Uterus (tissue), 3 donors: ENCODE measurements at regions not wholly inside any gene's neighbourhood (a gene's known extent, or its start where the extent isn't known, plus 50 kb on each side); places are given as distances from the start of the nearest gene placed in this dataset.

ENCODE experiments used
- DNase-seq, 2 donors: peaks; one replicate each; pipeline ENCODE4 v3.0.0-alpha.2; 2019 to 2020
- H3K27ac ChIP-seq, 2 donors: fragments of 200-600 bp; sonication (generic); 1 replicate in 1 of 2; 2 replicates in 1 of 2; pipeline ENCODE4 v1.5.1; 2016 to 2018
- H3K27me3 ChIP-seq, 2 donors: fragments of 200-600 bp; sonication (generic); one replicate each; pipeline ENCODE4 v1.5.1; 2018 to 2019; ENCODE audit warnings: control low read depth in 1 of 2
- H3K36me3 ChIP-seq, 2 donors: fragments of 200-600 bp; sonication (generic); one replicate each; pipeline ENCODE4 v1.5.1; 2019; ENCODE audit warnings: control low read depth in 1 of 2
- H3K4me1 ChIP-seq, 2 donors: fragments of 200-600 bp; sonication (generic); one replicate each; pipeline ENCODE4 v1.5.1; 2018 to 2019; ENCODE audit warnings: control low read depth in 1 of 2
- H3K4me3 ChIP-seq, 2 donors: fragments of 200-600 bp; sonication (generic); 1 replicate in 1 of 2; 2 replicates in 1 of 2; pipeline ENCODE4 v1.5.1; 2018 to 2019; ENCODE audit warnings: mild to moderate bottlenecking in 1 of 2
- H3K9me3 ChIP-seq, 2 donors: fragments of 200-600 bp; sonication (generic); one replicate each; pipeline ENCODE4 v1.5.1; 2019; ENCODE audit warnings: control low read depth in 1 of 2
- CTCF ChIP-seq, 4 experiments: fragments of 200-600 bp in 2 of 4; fragments of 450-650 bp in 2 of 4; sonication (generic) in 2 of 4; IDR thresholded peaks; one replicate each; pipeline ENCODE4 v1.5.1; 2016 to 2019; ENCODE audit warnings: antibody characterized with exemption in 4 of 4, mild to moderate bottlenecking in 2 of 4, moderate library complexity in 1 of 4
- POLR2A ChIP-seq, 2 donors: fragments of 450-650 bp; IDR thresholded peaks; one replicate each; pipeline ENCODE4 v1.6.1; 2016; ENCODE audit warnings: antibody characterized with exemption in 2 of 2, mild to moderate bottlenecking in 1 of 2, moderate library complexity in 1 of 2
- intact Hi-C: fragments of 100-400 bp; cut with DNase I; formaldehyde crosslinking; loops from one replicate; pipeline ENCODE4 v1.15.1; 2023; ENCODE audit warnings: low total_unique reads
- donor health status: DM: yes; HTN: yes; CAD: no.

- H3K9me3 ChIP-seq = no peaks in the 10 kb centered on the region
- H3K4me3 ChIP-seq = no peak overlapping the region
- no peak for DNase-seq
- H3K27ac ChIP-seq = no peak overlapping the region
- TF ChIP-seq CTCF (IDR thresholded peaks at IDR 0.05) (no peak), POLR2A (IDR thresholded peaks at IDR 0.05) (no peak)
- H3K4me1 ChIP-seq = no peaks in the 10 kb centered on the region
- intact Hi-C loops = no loop called here
- no peaks in the 10 kb centered on the region for H3K27me3 ChIP-seq
- H3K36me3 ChIP-seq = no peaks in the 10 kb centered on the region
Observed at GRCh38 chr2:4272261-4272858, 569.0 kb downstream of the DCDC2C start.

GRCh38 chr2:4278392-4278791, 575.0 kb downstream of the DCDC2C start:
- H3K27me3 ChIP-seq = no peaks in the 10 kb centered on the region
- H3K36me3 ChIP-seq = no peaks in the 10 kb centered on the region
- no peak for TF ChIP-seq POLR2A (IDR thresholded peaks at IDR 0.05)
- intact Hi-C loops = no loop called here
- no peak overlapping the region for H3K4me3 ChIP-seq
- no peaks in the 10 kb centered on the region for H3K9me3 ChIP-seq
- no peaks in the 10 kb centered on the region for H3K4me1 ChIP-seq
- DNase-seq = no peak
- no peak overlapping the region for H3K27ac ChIP-seq

- no peaks in the 10 kb centered on the region for H3K4me1 ChIP-seq
- no peak for TF ChIP-seq CTCF (IDR thresholded peaks at IDR 0.05)
- TF ChIP-seq POLR2A (IDR thresholded peaks at IDR 0.05) = no peak
- DNase-seq = no peak
- no peaks in the 10 kb centered on the region for H3K27me3 ChIP-seq
- H3K9me3 ChIP-seq = no peaks in the 10 kb centered on the region
- no peak overlapping the region for H3K27ac ChIP-seq
- intact Hi-C loops = no loop called here
- no peak overlapping the region for H3K4me3 ChIP-seq
- no peaks in the 10 kb centered on the region for H3K36me3 ChIP-seq
Observed at GRCh38 chr2:4279431-4279830, 576.1 kb downstream of the DCDC2C start.

- no peaks in the 10 kb centered on the region for H3K9me3 ChIP-seq
- H3K4me1 ChIP-seq = no peaks in the 10 kb centered on the region
- intact Hi-C loops = no loop called here
- no peaks in the 10 kb centered on the region for H3K36me3 ChIP-seq
- no peak for DNase-seq
- H3K27me3 ChIP-seq = no peaks in the 10 kb centered on the region
- H3K27ac ChIP-seq = no peak overlapping the region
- no peak for TF ChIP-seq CTCF (IDR thresholded peaks at IDR 0.05)
- TF ChIP-seq POLR2A (IDR thresholded peaks at IDR 0.05) = no peak
- no peak overlapping the region for H3K4me3 ChIP-seq
Observed at GRCh38 chr2:4291430-4291829, 588.1 kb downstream of the DCDC2C start.

GRCh38 chr2:4295680-4296079, 592.3 kb downstream of the DCDC2C start:
- Histone ChIP-seq H3K4me1 (no peaks in the 10 kb centered on the region), H3K36me3 (no peaks in the 10 kb centered on the region), H3K27me3 (no peaks in the 10 kb centered on the region), H3K27ac (no peak overlapping the region), H3K4me3 (no peak overlapping the region), H3K9me3 (no peaks in the 10 kb centered on the region)
- no peak for TF ChIP-seq POLR2A (IDR thresholded peaks at IDR 0.05)
- no peak for TF ChIP-seq CTCF (IDR thresholded peaks at IDR 0.05)
- DNase-seq = no peak
- intact Hi-C loops = no loop called here

- no peak for TF ChIP-seq POLR2A (IDR thresholded peaks at IDR 0.05)
- no peak for TF ChIP-seq CTCF (IDR thresholded peaks at IDR 0.05)
- Histone ChIP-seq H3K9me3 (no peaks in the 10 kb centered on the region), H3K4me3 (no peak overlapping the region), H3K36me3 (no peaks in the 10 kb centered on the region), H3K27ac (no peak overlapping the region), H3K4me1 (no peaks in the 10 kb centered on the region), H3K27me3 (no peaks in the 10 kb centered on the region)
- no peak for DNase-seq
- intact Hi-C loops = no loop called here
Observed at GRCh38 chr2:4300616-4301015, 597.2 kb downstream of the DCDC2C start.
